HuH-7.5 (cell line): ENCODE measurements at regions not wholly inside any gene's neighbourhood (a gene's known extent, or its start where the extent isn't known, plus 50 kb on each side); places are given as distances from the start of the nearest gene placed in this dataset.
"Not testable (repeated sequence)": the region's sequence is repeated elsewhere in the genome, so short reads cannot be mapped to it uniquely, and the experiment has no call there.

Experiments used
- DNase-seq: peaks from one replicate; pipeline ENCODE4 v3.0.0; 2011; ENCODE audit warnings: low spot score

DNA sequence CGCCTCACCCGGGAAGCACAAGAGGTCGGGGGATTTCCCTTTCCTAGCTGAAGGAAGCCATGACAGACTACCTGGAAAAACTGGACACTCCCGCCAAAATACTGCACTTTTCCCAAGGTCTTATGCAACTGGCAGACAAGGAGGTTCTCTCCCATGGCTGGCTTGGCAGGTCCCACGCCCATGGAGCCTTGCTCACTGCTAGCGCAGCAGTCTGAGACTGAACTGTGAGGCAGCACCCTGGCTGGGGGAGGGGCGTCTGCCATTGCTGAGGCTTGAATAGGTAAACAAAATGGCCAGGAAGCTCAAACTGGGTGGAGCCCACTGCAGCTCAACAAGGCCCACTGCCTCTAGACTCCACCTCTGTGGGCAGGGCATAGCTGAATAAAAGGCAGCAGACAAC is 92.1 kb downstream of the C4BPA start:
- DNase-seq, result not testable (repeated sequence)

GRCh38 chr1:207201534-207201933 is 97.5 kb downstream of the C4BPA start:
- DNase-seq, result not testable (repeated sequence)

DNA sequence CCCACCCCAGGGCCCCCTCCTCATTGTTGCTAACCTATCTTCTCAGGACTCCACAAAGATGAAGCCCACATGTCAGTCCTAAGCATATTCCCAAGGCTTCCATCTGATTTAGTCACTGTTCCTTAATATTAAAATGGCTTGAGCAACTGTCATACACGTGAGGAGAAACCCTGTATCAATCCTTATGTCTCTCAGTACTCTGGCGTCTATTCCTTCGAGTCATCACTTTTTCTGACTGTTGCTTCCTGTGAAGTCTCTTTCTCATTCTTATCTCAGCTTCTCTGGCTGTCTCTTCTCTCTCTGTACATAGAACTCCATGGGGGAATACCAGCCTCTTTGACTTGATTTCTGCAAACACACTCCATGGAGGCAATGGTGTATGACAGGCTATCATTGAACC is 98.4 kb downstream of the C4BPA start:
- DNase-seq, result no peak

DNA sequence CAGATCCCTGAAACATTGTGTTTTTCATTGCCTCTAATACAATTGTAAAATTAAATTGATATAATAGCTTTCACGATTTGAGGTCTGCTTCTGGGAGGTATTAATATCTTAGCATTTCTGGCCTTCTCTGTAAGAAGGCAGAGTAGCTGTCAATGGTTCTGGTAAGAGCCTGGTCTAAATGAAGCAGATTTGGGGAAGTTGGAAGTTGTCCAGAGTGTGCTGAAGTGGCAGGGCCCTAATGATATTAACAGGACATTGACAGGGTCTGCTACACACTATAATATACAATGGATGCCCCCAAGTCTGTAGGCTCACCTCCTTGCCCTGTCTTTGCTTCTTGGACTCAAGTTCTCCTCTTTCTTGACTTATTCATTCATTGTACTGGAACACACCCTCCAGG is 99.5 kb downstream of the C4BPA start:
- DNase-seq, result no peak

- DNase-seq, result no peak
Observed at GRCh38 chr1:207205614-207206061, 101.6 kb downstream of the C4BPA start.

GRCh38 chr1:207208691-207209090 is 104.7 kb downstream of the C4BPA start:
- not testable (repeated sequence) for DNase-seq

DNA sequence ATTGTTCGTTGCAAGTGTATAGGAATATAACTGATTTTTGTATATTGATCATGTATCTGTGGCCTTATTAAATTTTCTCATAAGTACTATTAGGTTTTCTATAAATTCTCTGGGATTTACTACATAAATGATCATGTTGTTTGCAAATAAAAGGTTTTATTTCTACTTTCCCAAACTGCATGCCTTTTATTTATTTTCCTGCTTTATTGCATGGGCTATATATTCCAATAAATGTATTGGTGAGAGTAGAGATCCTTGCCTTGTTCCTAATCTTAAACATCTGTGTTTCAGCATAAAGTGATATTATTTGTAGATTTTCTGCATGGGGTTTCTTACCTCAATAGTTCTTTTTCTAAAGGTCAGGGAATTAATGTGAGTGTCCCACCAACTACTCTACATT is 107.0 kb upstream of the CD55 start:
- no peak for DNase-seq

GRCh38 chr1:207217778-207218511 is 103.5 kb upstream of the CD55 start:
- DNase-seq, result no peak

GRCh38 chr1:207218512-207219362 is 102.7 kb upstream of the CD55 start:
- DNase-seq, result no peak

DNA sequence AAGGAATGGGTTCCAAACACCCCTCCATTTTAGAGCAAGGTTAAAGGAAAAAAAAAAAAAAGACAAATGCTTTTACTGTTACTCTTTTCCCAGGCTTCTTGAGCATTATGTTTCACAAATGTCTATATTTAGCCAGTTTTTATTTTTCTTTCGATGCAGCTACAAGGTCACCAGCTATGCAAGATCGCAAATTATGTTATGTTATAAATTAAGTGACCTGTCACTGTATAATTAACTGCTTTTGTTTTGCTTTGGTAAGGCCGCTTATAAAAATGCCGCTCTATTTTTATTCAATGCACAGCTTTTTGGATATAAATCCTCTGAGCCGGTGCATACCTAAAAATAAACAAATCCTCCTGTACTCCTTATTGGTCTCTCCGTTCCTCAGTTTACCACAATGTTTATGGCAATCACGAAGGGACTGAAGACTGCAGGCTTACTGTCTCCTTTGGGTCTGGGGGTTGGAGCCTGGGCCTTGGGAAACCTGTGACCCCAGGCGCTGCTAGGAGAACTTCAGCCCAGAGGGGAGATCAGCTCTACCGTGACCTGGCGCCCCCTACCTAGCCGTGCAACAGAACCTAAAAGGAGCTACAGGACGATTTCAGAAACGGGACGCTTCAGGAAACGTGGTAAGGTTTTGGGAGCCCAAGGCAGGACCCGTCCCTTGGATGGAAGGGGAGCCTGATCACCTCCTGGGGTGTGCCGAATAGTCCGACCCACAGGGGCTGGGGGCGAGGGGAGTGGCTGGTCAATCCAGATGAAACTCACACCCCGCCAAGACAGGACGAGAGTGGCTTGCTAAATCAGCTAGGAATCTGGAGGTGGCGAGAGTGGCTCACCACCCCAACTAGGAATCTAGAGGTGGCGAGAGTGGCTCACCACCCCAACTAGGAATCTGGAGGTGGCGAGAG is 101.2 kb upstream of the CD55 start:
- no peak for DNase-seq

DNA sequence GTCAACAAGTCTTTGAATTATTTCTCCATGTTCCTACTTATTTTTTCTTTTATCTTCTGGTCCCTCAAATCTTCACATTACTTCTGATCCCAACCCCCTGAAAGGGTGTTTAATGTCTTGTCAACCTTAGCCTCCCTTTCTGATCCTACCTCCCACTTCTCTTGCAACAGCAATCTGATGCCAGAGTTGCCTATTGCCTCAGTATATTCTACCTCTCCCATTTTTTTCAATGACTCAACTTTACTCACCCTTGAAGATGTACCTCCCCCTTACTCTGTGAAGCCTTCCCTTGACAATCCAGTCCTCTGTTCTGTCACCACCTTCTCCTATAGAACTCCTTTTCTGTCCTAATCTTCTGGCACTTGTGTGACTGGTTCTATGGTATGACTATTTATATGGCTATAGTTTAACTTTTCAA is 99.5 kb upstream of the CD55 start:
- DNase-seq, result no peak

DNA sequence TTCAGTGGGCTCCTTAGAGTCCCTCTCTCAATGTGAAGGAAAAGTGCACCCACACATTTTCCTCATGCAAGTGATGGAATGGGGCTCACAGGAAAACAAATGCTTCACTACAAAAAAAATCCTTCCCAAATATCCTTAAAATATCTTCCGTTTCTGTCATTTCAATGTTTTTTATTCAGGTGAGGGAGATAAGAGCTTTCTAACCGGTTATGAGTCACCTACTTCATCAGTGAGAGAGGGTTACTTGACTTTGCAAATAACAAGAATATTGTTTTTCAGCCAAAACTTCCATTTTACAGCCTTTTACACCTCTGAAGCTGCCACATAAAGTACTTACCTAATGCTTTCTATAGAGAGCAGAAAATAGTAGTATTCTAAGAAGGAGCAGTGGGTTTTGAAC is 98.3 kb upstream of the CD55 start:
- DNase-seq, result no peak

DNA sequence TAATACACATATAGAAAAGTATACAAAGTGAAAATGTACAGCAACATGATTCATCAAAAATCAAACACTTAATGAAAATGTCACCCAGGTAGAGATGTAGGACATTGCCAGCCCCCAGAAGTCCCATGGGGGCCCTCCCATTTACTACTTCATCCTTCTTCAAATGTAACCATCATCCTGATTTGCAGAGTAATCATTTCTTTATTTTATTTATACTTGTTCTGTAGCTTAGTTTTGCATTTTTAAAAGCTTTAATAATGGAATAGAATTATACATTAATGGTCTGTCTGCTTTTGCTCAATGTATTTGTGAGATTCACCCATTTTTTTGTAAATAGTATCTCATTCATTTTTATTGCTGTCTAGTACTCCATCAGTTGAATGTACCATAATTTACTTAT is 96.8 kb upstream of the CD55 start:
- DNase-seq, result no peak

DNA sequence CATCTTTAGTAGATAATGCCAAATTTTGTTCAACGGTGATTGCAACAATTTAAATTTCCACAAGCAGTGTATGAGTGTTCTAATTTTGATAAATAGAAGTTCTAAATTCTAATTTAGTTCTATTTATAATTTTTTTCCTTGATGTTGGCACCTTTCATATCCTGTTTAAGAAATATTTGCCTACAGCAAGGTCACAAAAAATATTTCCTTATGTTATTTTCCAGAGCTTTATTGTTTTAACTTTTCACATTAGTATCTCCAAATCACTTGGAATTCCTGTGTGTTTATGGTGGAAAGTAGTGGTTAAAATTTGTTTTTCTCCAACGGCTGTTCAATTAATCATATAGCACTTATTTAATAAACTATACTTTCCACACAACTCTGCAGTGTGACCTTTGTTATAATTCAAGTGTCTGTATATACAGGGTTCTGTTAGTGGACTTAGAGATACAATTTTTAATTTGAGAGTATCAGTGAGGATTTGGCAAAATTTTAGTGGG is 94.3 kb upstream of the CD55 start:
- DNase-seq, result no peak

- DNase-seq, result no peak
Observed at GRCh38 chr1:207228987-207229386, 92.5 kb upstream of the CD55 start.

DNA sequence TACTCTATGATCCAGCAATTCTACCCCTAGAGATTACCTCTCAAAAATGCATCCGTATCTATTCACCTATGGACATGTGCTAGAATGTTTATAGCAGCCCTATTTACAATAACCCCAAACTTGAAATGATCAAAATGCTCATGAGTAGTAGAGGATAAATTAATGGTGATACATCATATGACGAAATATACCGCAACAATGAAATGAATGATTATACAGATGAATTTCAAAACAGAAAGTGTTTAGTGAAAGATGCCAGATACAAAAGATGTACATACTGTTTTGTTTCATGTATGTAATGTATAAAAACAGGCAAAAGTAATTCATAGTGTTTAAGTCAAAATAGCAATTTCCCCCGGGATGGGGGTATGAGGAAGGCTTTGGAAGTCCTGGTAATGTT is 91.0 kb upstream of the CD55 start:
- DNase-seq, result no peak

- no peak for DNase-seq
Observed at GRCh38 chr1:207234690-207235089, 86.8 kb upstream of the CD55 start.

DNA sequence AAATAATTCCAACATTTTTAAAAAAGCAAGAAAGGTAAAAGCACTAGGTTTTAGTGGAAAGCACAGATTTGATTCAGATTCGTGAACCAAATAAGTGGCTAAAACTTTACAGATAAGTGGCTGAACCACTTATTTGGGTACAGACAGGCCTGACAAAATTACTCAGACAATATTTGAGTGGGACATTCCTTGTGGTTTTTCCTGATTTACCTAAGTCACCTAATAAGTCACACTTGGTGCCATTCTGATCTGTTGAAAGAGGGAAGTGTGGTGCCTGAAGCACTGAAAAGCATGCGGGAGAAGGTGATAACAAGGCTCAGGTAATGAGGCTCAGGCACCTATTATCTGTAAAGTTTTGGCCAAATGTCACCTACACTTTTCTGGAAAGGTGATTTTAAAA is 81.6 kb upstream of the CD55 start:
- DNase-seq, result no peak

DNA sequence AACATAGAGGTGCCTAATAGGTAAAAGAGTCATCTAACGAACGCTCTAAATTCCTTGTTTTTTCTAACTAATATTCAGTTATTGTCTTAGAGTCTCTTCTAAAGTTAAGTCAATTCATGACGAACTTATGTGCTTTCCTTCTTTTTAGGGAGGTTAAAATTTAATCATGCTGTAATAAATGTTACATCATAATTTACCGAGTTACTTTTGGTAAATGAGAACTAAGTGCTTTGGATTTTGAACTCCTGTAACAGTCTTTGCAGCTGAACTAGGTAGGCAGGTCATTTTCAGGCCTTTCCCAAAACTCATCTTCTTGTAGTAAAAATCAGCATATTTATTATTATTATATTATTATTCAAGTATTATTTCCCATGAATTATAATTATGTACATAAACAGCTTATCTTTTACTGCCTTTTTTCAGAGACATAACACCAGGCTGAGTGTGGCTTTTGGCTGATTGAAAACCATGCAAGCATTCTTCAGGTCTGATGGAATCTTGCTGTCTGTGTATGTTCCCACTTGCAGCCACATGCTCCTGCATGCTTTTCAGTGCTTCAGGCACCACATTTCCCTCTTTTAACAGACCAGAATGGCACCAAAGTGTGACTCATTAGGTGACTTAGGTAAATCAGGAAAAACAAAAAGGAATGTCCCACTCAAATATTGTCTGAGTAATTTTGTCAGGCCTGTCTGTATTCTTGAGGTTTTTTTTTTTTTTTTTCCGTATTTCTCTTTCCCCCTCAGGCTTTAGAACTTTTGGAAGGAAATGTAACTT is 81.0 kb upstream of the CD55 start:
- no peak for DNase-seq

DNA sequence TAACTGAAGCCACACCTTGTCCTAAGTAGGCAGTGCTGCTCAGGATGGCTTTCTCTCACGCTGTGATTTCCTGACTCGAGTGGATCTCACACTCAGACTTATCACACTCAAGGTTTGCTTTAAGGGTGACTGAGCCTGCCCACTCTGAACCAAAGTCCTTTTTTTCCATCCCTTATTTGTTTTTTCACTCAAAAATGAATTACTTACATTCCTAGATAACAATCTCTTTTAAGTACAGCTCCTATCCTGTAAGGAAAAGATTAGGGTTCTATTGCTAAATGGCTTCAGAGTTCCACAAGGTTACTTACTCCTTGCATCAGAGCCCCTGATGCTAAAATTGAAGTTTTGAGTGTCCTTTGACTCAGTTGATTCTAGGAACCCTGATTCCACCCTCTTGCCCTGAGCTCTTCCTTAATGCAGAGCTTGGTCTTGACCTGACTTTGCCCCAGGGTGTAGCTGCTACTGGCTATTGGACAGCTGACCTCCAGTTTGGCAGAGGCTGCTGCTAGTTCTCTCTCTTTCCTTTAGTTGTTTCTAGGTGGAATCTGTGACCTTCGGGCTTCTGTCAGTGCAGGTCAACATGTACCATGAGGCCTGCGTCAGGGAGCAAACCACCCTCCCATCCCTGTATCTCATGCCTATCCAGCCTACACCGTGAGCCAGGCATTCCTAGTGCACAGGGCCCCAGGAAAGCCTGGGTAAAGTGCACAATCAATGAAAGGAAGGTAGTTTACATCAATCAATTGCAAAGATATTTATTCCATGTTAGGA is 80.1 kb upstream of the CD55 start:
- peak; percentile 12 for DNase-seq
